ENCODE measurements at regions not wholly inside any gene's neighbourhood (a gene's known extent, or its start where the extent isn't known, plus 50 kb on each side); places are given as distances from the start of the nearest gene placed in this dataset.
A peak's percentile ranks its signal among the peaks of the same experiment; 100 is the strongest.

GRCh38 chr1:112165375-112165774 lies 175.9 kb upstream of the KCND3 start:
- no peaks in the 10 kb centered on the region for H3K9me3 ChIP-seq
- no peak overlapping the region for H3K9ac ChIP-seq (ENCODE audit: low read depth in 2 of 2, low read length in 2 of 2)
- no peak for TF ChIP-seq CTCF (IDR thresholded peaks at IDR 0.05)
- H3K27ac ChIP-seq = no peak overlapping the region
- H3K27me3 ChIP-seq = no peaks in the 10 kb centered on the region
- no peaks in the 10 kb centered on the region for H3K36me3 ChIP-seq
- H3K4me3 ChIP-seq = no peak overlapping the region
- DNase-seq = no peak
- no peaks in the 10 kb centered on the region for H3K4me1 ChIP-seq
- intact Hi-C loops (cut with DNase I) = no loop called here

- TF ChIP-seq CTCF (IDR thresholded peaks at IDR 0.05) = no peak
- H3K9ac ChIP-seq (ENCODE audit: low read depth in 2 of 2, low read length in 2 of 2) = no peak overlapping the region
- H3K27ac ChIP-seq = no peak overlapping the region
- DNase-seq = no peak
- H3K4me3 ChIP-seq = no peak overlapping the region
- no peaks in the 10 kb centered on the region for H3K9me3 ChIP-seq
- intact Hi-C loops (cut with DNase I) = no loop called here
- H3K36me3 ChIP-seq = no peaks in the 10 kb centered on the region
- H3K27me3 ChIP-seq = no peaks in the 10 kb centered on the region
- H3K4me1 ChIP-seq = no peaks in the 10 kb centered on the region
Observed at GRCh38 chr1:112169517-112169916, 180.0 kb upstream of the KCND3 start.

- peak; percentile 18 for DNase-seq
- H3K27me3 ChIP-seq = no peaks in the 10 kb centered on the region
- no peak for TF ChIP-seq CTCF (IDR thresholded peaks at IDR 0.05)
- no peak overlapping the region for H3K9ac ChIP-seq (ENCODE audit: low read depth in 2 of 2, low read length in 2 of 2)
- no peak overlapping the region for H3K4me3 ChIP-seq
- no peak overlapping the region for H3K27ac ChIP-seq
- no peaks in the 10 kb centered on the region for H3K36me3 ChIP-seq
- H3K4me1 ChIP-seq = no peaks in the 10 kb centered on the region
- no peaks in the 10 kb centered on the region for H3K9me3 ChIP-seq
- intact Hi-C loops (cut with DNase I) = no loop called here
Observed at GRCh38 chr1:112172294-112172882, 182.9 kb upstream of the KCND3 start.

DNA sequence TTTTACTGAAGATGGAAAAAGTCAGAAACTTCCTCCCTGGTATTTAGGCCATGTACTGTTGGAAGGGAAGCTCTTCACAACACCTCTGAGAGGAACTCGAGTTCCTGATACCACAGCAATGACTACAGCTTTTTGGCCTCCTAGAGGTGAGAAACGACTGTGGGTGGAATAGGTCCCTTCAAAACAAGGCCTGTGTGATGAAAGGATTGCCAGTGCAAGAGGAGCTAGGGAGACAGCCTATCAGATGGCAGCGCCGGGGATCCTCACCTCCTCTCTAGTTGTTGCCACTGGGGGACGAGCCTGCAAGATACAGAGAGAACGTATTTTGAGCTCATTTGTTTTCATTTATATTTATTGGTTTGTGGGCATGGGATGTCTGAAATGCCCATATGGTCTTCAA lies 187.8 kb upstream of the KCND3 start:
- Histone ChIP-seq H3K4me3 (no peak overlapping the region), H3K36me3 (no peaks in the 10 kb centered on the region), H3K4me1 (no peaks in the 10 kb centered on the region), H3K27me3 (no peaks in the 10 kb centered on the region), H3K9me3 (no peaks in the 10 kb centered on the region), H3K9ac (ENCODE audit: low read depth in 2 of 2, low read length in 2 of 2) (no peak overlapping the region), H3K27ac (no peak overlapping the region)
- TF ChIP-seq CTCF (IDR thresholded peaks at IDR 0.05) = no peak
- DNase-seq = no peak
- intact Hi-C loops (cut with DNase I) = no loop called here

DNA sequence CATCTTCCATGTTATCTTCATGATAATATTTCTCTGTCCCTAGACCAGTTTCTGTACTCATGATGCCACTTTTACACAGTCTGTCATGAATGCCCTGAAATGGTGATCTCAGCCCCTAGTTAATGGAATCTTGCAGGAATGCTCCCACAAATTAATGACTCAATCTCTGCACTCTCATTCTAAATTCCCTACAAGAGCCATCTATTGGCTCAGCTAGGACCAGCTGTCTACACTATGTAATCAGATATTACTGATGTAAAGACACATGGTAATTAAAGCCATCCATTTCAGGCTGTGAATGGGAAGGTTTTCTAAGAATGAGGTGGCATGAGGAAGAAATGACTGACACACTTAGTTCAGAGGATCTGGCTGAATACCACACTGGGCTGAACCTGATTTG lies 199.1 kb upstream of the KCND3 start:
- H3K4me1 ChIP-seq = no peaks in the 10 kb centered on the region
- no peaks in the 10 kb centered on the region for H3K36me3 ChIP-seq
- no peak for TF ChIP-seq CTCF (IDR thresholded peaks at IDR 0.05)
- H3K9ac ChIP-seq (ENCODE audit: low read depth in 2 of 2, low read length in 2 of 2) = no peak overlapping the region
- intact Hi-C loops (cut with DNase I) = no loop called here
- no peak for DNase-seq
- no peaks in the 10 kb centered on the region for H3K9me3 ChIP-seq
- H3K27me3 ChIP-seq = no peaks in the 10 kb centered on the region
- H3K27ac ChIP-seq = no peak overlapping the region
- H3K4me3 ChIP-seq = no peak overlapping the region
